CD4-positive, alpha-beta T cell treated with Interleukin-21 for 1 hour (primary cell): ENCODE measurements at regions not wholly inside any gene's neighbourhood (a gene's known extent, or its start where the extent isn't known, plus 50 kb on each side); places are given as distances from the start of the nearest gene placed in this dataset.

Experiments
- DNase-seq: peaks from one replicate; pipeline ENCODE4 v3.0.0-alpha.2; 2020

- no peak for DNase-seq
These were observed 593.8 kb downstream of the SMARCA1 start for GRCh38 chrX:128929271-128930057.

- DNase-seq = no peak
These were observed 594.7 kb downstream of the SMARCA1 start for GRCh38 chrX:128928636-128929035.

- DNase-seq = no peak
These were observed 595.9 kb downstream of the SMARCA1 start for GRCh38 chrX:128927363-128927762.

GRCh38 chrX:128906753-128907152, 616.5 kb downstream of the SMARCA1 start:
- DNase-seq = no peak

GRCh38 chrX:128901018-128901417, 622.3 kb downstream of the SMARCA1 start:
- no peak for DNase-seq

- no peak for DNase-seq
These were observed 625.7 kb downstream of the SMARCA1 start for GRCh38 chrX:128897621-128898020.

- no peak for DNase-seq
These were observed 631.7 kb downstream of the SMARCA1 start for GRCh38 chrX:128891554-128891953.

GRCh38 chrX:128884430-128884829, 638.9 kb downstream of the SMARCA1 start:
- DNase-seq = no peak

- DNase-seq = no peak
These were observed 639.6 kb downstream of the SMARCA1 start for GRCh38 chrX:128883650-128884049.

- DNase-seq = no peak
These were observed 652.9 kb downstream of the SMARCA1 start for GRCh38 chrX:128870361-128870760.

- DNase-seq = no peak
These were observed 660.7 kb downstream of the SMARCA1 start for GRCh38 chrX:128862557-128862956.

GRCh38 chrX:128848374-128848773, 674.9 kb downstream of the SMARCA1 start:
- no peak for DNase-seq

- DNase-seq = no peak
These were observed 676.9 kb downstream of the SMARCA1 start for GRCh38 chrX:128846385-128846784.

- no peak for DNase-seq
These were observed 704.6 kb downstream of the SMARCA1 start for GRCh38 chrX:128818690-128819089.

- no peak for DNase-seq
These were observed 706.4 kb downstream of the SMARCA1 start for GRCh38 chrX:128816919-128817318.

- no peak for DNase-seq
These were observed 715.9 kb downstream of the SMARCA1 start for GRCh38 chrX:128807367-128807766.

GRCh38 chrX:128805236-128805635, 718.1 kb downstream of the SMARCA1 start:
- DNase-seq = no peak

GRCh38 chrX:128804828-128805227, 718.5 kb downstream of the SMARCA1 start:
- no peak for DNase-seq

GRCh38 chrX:128800138-128800537, 723.2 kb downstream of the SMARCA1 start:
- no peak for DNase-seq

GRCh38 chrX:128783139-128783538, 730.9 kb upstream of the ACTRT1 start:
- DNase-seq = peak; percentile 10

GRCh38 chrX:128781506-128781905, 729.3 kb upstream of the ACTRT1 start:
- DNase-seq = peak; percentile 22

- DNase-seq = no peak
These were observed 728.7 kb upstream of the ACTRT1 start for GRCh38 chrX:128780934-128781333.

GRCh38 chrX:128769495-128769894, 717.3 kb upstream of the ACTRT1 start:
- DNase-seq = no peak

- no peak for DNase-seq
These were observed 707.5 kb upstream of the ACTRT1 start for GRCh38 chrX:128759745-128760144.

GRCh38 chrX:128759177-128759576, 707.0 kb upstream of the ACTRT1 start:
- DNase-seq = no peak
